A673 (cell line): ENCODE measurements at regions not wholly inside any gene's neighbourhood (a gene's known extent, or its start where the extent isn't known, plus 50 kb on each side); places are given as distances from the start of the nearest gene placed in this dataset.

Experiments used
- EZH2 ChIP-seq: fragments of 200-600 bp; sonication (generic); IDR thresholded peaks from 2 replicates; pipeline ENCODE4 v1.6.1; 2017; ENCODE audit warnings: borderline replicate concordance, low read depth, mild to moderate bottlenecking, mixed read lengths, antibody characterized with exemption, low read length; ENCODE audit not compliant: poor library complexity, severe bottlenecking
- TF ChIP-seq, protein P1 (sequence below): fragments of 300-800, 200-600 bp; sonication (generic); conservative IDR thresholded peaks from 2 replicates; pipeline ENCODE4 v1.5.1; 2017; ENCODE audit warnings: low read depth, mild to moderate bottlenecking, antibody characterized with exemption, low read length, moderate library complexity, mixed read lengths

DNA sequence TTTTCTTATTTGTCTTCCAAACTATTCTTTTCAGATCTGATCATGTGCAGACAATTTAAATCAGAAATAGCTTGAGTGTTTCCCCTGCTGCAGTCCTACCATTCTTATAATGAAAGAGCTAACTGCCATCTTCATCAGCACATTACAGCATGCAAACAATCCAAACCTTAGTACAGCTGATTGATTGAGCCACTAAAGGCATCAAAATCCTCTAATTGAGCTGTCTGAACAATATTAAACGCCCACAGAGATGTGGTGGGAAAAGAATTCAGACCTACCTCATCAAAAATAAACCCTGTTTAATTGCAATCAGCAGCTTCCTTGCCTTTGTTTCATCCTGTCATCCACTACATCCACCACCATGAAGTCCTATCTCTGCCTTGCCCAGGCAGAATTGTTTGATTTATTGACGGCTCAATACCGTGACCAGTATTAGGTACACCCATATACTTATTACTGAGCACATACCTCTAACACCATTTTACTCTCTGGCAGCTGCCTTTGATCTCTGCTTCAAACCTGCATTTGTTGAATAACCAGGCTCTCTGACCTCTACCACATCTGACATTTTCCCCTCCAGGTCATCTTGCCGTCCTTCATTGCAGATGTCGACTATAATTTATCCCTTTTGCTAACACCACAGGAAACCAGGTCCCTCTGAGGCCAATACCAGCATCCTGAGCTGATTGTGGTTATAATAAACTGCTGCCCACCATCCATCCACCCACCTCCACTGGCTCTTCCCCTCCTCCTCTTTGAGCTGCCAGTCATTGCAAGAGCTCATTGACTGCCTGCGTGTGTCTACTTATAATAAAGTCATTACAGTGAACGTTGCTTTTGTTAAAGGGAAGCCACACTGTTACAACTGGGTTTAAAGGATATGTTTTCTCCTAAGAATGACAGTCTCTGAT, 78.5 kb downstream of the RBM43 start:
- TF ChIP-seq, protein P1, sequence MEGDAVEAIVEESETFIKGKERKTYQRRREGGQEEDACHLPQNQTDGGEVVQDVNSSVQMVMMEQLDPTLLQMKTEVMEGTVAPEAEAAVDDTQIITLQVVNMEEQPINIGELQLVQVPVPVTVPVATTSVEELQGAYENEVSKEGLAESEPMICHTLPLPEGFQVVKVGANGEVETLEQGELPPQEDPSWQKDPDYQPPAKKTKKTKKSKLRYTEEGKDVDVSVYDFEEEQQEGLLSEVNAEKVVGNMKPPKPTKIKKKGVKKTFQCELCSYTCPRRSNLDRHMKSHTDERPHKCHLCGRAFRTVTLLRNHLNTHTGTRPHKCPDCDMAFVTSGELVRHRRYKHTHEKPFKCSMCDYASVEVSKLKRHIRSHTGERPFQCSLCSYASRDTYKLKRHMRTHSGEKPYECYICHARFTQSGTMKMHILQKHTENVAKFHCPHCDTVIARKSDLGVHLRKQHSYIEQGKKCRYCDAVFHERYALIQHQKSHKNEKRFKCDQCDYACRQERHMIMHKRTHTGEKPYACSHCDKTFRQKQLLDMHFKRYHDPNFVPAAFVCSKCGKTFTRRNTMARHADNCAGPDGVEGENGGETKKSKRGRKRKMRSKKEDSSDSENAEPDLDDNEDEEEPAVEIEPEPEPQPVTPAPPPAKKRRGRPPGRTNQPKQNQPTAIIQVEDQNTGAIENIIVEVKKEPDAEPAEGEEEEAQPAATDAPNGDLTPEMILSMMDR, result no peak
- no peak for TF ChIP-seq EZH2
